Activated naive CD8-positive, alpha-beta T cell treated with anti-CD3 and anti-CD28 coated beads, Interleukin-2, amount 10 ng/mL, durations not matched to agents 7 days and 5 days (primary cell): ENCODE measurements at regions not wholly inside any gene's neighbourhood (a gene's known extent, or its start where the extent isn't known, plus 50 kb on each side); places are given as distances from the start of the nearest gene placed in this dataset.

Experiments
- ATAC-seq: fragments of 150-1000 bp; cut with Tn5 transposase; one replicate; pipeline ENCODE4 v1.10.0; 2021; ENCODE audit warnings: low read depth, moderate library complexity
- POLR2A ChIA-PET: fragments of 350-600 bp; sonication (Branson Sonifier 250); formaldehyde crosslinking; loops from one replicate; lab custom pipeline; 2021; ENCODE audit warnings: antibody characterized with exemption; lab: Charles Lee
- DNase-seq: peaks from one replicate; pipeline ENCODE4 v3.0.0; 2021
- H3K27ac Mint-ChIP-seq: one replicate; pipeline ENCODE4 v1.8.0; 2022; ENCODE audit warnings: mild to moderate bottlenecking, mixed read lengths
- H3K27me3 Mint-ChIP-seq: one replicate; pipeline ENCODE4 v1.8.0; 2022; ENCODE audit warnings: mild to moderate bottlenecking, moderate library complexity, mixed read lengths
- H3K36me3 Mint-ChIP-seq: one replicate; pipeline ENCODE4 v1.8.0; 2021; ENCODE audit warnings: mild to moderate bottlenecking, mixed read lengths
- H3K4me1 Mint-ChIP-seq: one replicate; pipeline ENCODE4 v1.8.0; 2021; ENCODE audit warnings: mixed read lengths
- H3K4me3 Mint-ChIP-seq: one replicate; pipeline ENCODE4 v1.8.0; 2022; ENCODE audit warnings: mild to moderate bottlenecking, moderate library complexity, mixed read lengths
- H3K9me3 Mint-ChIP-seq: one replicate; pipeline ENCODE4 v1.8.0; 2021; ENCODE audit warnings: mixed read lengths

- H3K9me3 Mint-ChIP-seq, result no peaks in the 10 kb centered on the region
- no peaks in the 10 kb centered on the region for H3K4me1 Mint-ChIP-seq
- DNase-seq (no peak), ATAC-seq (no peak)
- H3K27ac Mint-ChIP-seq, result no peak overlapping the region
- no peak overlapping the region for H3K4me3 Mint-ChIP-seq
- no peaks in the 10 kb centered on the region for H3K27me3 Mint-ChIP-seq
- H3K36me3 Mint-ChIP-seq, result no peaks in the 10 kb centered on the region
- POLR2A ChIA-PET, result no interaction called here
These were observed 275.1 kb downstream of the GPM6A start for GRCh38 chr4:175536852-175537453.

- no peak for DNase-seq
- H3K36me3 Mint-ChIP-seq, result no peaks in the 10 kb centered on the region
- no peak overlapping the region for H3K27ac Mint-ChIP-seq
- H3K27me3 Mint-ChIP-seq, result no peaks in the 10 kb centered on the region
- POLR2A ChIA-PET, result no interaction called here
- H3K4me3 Mint-ChIP-seq, result no peak overlapping the region
- H3K9me3 Mint-ChIP-seq, result no peaks in the 10 kb centered on the region
- no peak for ATAC-seq
- no peaks in the 10 kb centered on the region for H3K4me1 Mint-ChIP-seq
These were observed 272.6 kb downstream of the GPM6A start for GRCh38 chr4:175539498-175539897.

- ATAC-seq, result no peak
These were observed 271.9 kb downstream of the GPM6A start for GRCh38 chr4:175540151-175540550.

GRCh38 chr4:175540732-175541131 is 271.3 kb downstream of the GPM6A start:
- DNase-seq, result no peak
- POLR2A ChIA-PET, result no interaction called here
- Mint-ChIP-seq H3K27ac (no peak overlapping the region), H3K9me3 (no peaks in the 10 kb centered on the region), H3K27me3 (no peaks in the 10 kb centered on the region), H3K4me1 (no peaks in the 10 kb centered on the region), H3K36me3 (no peaks in the 10 kb centered on the region), H3K4me3 (no peak overlapping the region)
- ATAC-seq, result no peak

More at GRCh38 chr4:175540151-175540550, 271.9 kb downstream of the GPM6A start:
- Mint-ChIP-seq H3K9me3 (no peaks in the 10 kb centered on the region), H3K27me3 (no peaks in the 10 kb centered on the region), H3K36me3 (no peaks in the 10 kb centered on the region), H3K4me1 (no peaks in the 10 kb centered on the region), H3K4me3 (no peak overlapping the region), H3K27ac (no peak overlapping the region)
- POLR2A ChIA-PET, result no interaction called here
- DNase-seq, result no peak

GRCh38 chr4:175542786-175543185 is 269.3 kb downstream of the GPM6A start:
- Mint-ChIP-seq H3K9me3 (peaks cover 2% of the 10 kb centered on the region), H3K27me3 (no peaks in the 10 kb centered on the region), H3K4me3 (no peak overlapping the region), H3K4me1 (no peaks in the 10 kb centered on the region), H3K36me3 (no peaks in the 10 kb centered on the region), H3K27ac (no peak overlapping the region)
- POLR2A ChIA-PET, result no interaction called here
- ATAC-seq, result no peak
- DNase-seq, result no peak

GRCh38 chr4:175559126-175559525 is 252.9 kb downstream of the GPM6A start:
- H3K27ac Mint-ChIP-seq, result no peak overlapping the region
- H3K36me3 Mint-ChIP-seq, result no peaks in the 10 kb centered on the region
- POLR2A ChIA-PET, result no interaction called here

GRCh38 chr4:175559526-175559925 is 252.5 kb downstream of the GPM6A start:
- Mint-ChIP-seq H3K27ac (no peak overlapping the region), H3K4me3 (no peak overlapping the region), H3K9me3 (peaks cover 1% of the 10 kb centered on the region), H3K27me3 (no peaks in the 10 kb centered on the region), H3K36me3 (no peaks in the 10 kb centered on the region), H3K4me1 (no peaks in the 10 kb centered on the region)
- no peak for DNase-seq
- no peak for ATAC-seq
- POLR2A ChIA-PET, result no interaction called here

More at GRCh38 chr4:175559126-175559525, 252.9 kb downstream of the GPM6A start:
- H3K9me3 Mint-ChIP-seq, result peaks cover 1% of the 10 kb centered on the region
- ATAC-seq (no peak), DNase-seq (no peak)
- no peaks in the 10 kb centered on the region for H3K27me3 Mint-ChIP-seq
- no peak overlapping the region for H3K4me3 Mint-ChIP-seq
- H3K4me1 Mint-ChIP-seq, result no peaks in the 10 kb centered on the region

GRCh38 chr4:175560604-175561003 is 251.5 kb downstream of the GPM6A start:
- H3K36me3 Mint-ChIP-seq, result no peaks in the 10 kb centered on the region
- H3K27ac Mint-ChIP-seq, result no peak overlapping the region
- POLR2A ChIA-PET, result no interaction called here
- H3K9me3 Mint-ChIP-seq, result peaks cover 1% of the 10 kb centered on the region
- ATAC-seq (no peak), DNase-seq (no peak)
- H3K4me1 Mint-ChIP-seq, result no peaks in the 10 kb centered on the region
- H3K4me3 Mint-ChIP-seq, result no peak overlapping the region
- no peaks in the 10 kb centered on the region for H3K27me3 Mint-ChIP-seq

- DNase-seq (no peak), ATAC-seq (no peak)
- no peak overlapping the region for H3K27ac Mint-ChIP-seq
- H3K4me1 Mint-ChIP-seq, result no peaks in the 10 kb centered on the region
- no peaks in the 10 kb centered on the region for H3K36me3 Mint-ChIP-seq
- H3K9me3 Mint-ChIP-seq, result peaks cover 1% of the 10 kb centered on the region
- H3K4me3 Mint-ChIP-seq, result no peak overlapping the region
- POLR2A ChIA-PET, result no interaction called here
- no peaks in the 10 kb centered on the region for H3K27me3 Mint-ChIP-seq
These were observed 250.4 kb downstream of the GPM6A start for GRCh38 chr4:175561696-175562095.

- DNase-seq (no peak), ATAC-seq (no peak)
- Mint-ChIP-seq H3K4me1 (no peaks in the 10 kb centered on the region), H3K4me3 (no peak overlapping the region), H3K27me3 (no peaks in the 10 kb centered on the region), H3K27ac (no peak overlapping the region), H3K9me3 (no peaks in the 10 kb centered on the region), H3K36me3 (no peaks in the 10 kb centered on the region)
- POLR2A ChIA-PET, result no interaction called here
These were observed 250.0 kb downstream of the GPM6A start for GRCh38 chr4:175562111-175562510.

GRCh38 chr4:175562542-175562941 is 249.5 kb downstream of the GPM6A start:
- ATAC-seq (no peak), DNase-seq (no peak)
- POLR2A ChIA-PET, result no interaction called here
- Mint-ChIP-seq H3K4me3 (no peak overlapping the region), H3K27me3 (no peaks in the 10 kb centered on the region), H3K27ac (no peak overlapping the region), H3K4me1 (no peaks in the 10 kb centered on the region), H3K36me3 (no peaks in the 10 kb centered on the region), H3K9me3 (no peaks in the 10 kb centered on the region)
